Thyroid gland (tissue), 4 donors: ENCODE measurements at regions not wholly inside any gene's neighbourhood (a gene's known extent, or its start where the extent isn't known, plus 50 kb on each side); places are given as distances from the start of the nearest gene placed in this dataset.

ENCODE experiments used
- POLR2A ChIP-seq, 2 donors: fragments of 450-650 bp; IDR thresholded peaks; one replicate each; pipeline ENCODE4 v1.6.1; 2017; ENCODE audit warnings: antibody characterized with exemption in 2 of 2, mild to moderate bottlenecking in 2 of 2, moderate library complexity in 1 of 2
- TF ChIP-seq, protein P1 (sequence below), 6 experiments: fragments of 200-600 bp in 3 of 6; fragments of 450-650 bp in 3 of 6; sonication (generic) in 3 of 6; IDR thresholded peaks; one replicate each; pipeline ENCODE4 v1.5.1; 2016 to 2019; ENCODE audit warnings: antibody characterized with exemption in 6 of 6, mild to moderate bottlenecking in 2 of 6, inconsistent platforms in 1 of 6, moderate library complexity in 1 of 6

DNA sequence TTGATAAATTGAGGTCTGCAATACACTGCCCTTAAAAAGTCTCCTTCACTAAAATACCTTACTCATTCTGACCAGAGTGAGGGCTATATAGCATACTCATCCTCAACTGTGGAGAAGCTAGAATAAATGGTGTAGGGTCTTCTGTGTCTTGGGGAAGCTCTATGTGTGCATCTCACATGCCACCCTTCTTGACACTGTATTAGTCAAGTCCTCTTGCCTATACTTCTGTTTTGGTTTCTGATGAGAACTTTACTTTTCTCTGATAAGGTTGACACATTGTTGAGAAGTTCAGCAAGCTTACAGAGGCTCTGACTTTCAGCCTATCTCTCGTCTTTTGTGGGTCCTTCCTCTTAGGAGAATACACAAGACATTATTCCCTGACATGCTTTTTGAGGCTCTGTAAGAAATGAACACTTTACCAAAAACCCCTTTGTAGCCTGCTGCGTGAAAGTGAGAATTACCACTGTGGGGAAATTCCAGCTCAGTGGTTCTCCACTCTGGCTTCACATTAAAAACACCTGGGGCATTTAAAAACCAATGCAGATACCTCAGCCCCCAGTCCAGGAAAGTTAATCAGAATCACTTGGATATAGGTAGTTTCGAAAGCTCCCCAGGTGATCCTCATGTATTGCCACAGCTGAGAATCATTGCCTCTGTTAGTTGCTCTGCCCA lies 372.1 kb upstream of the HS3ST5 start:
- TF ChIP-seq, protein P1, sequence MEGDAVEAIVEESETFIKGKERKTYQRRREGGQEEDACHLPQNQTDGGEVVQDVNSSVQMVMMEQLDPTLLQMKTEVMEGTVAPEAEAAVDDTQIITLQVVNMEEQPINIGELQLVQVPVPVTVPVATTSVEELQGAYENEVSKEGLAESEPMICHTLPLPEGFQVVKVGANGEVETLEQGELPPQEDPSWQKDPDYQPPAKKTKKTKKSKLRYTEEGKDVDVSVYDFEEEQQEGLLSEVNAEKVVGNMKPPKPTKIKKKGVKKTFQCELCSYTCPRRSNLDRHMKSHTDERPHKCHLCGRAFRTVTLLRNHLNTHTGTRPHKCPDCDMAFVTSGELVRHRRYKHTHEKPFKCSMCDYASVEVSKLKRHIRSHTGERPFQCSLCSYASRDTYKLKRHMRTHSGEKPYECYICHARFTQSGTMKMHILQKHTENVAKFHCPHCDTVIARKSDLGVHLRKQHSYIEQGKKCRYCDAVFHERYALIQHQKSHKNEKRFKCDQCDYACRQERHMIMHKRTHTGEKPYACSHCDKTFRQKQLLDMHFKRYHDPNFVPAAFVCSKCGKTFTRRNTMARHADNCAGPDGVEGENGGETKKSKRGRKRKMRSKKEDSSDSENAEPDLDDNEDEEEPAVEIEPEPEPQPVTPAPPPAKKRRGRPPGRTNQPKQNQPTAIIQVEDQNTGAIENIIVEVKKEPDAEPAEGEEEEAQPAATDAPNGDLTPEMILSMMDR (IDR thresholded peaks at IDR 0.05) = no peak
- TF ChIP-seq POLR2A (IDR thresholded peaks at IDR 0.05) = no peak
